SH-SY5Y (cell line): ENCODE measurements at regions not wholly inside any gene's neighbourhood (a gene's known extent, or its start where the extent isn't known, plus 50 kb on each side); places are given as distances from the start of the nearest gene placed in this dataset.

Source experiments
- GATA2 ChIP-seq: IDR thresholded peaks from 2 replicates; pipeline ENCODE4 v1.6.1; 2011; ENCODE audit warnings: mild to moderate bottlenecking, low read depth, low read length
- GATA3 ChIP-seq: IDR thresholded peaks from 2 replicates; pipeline ENCODE4 v1.6.1; 2011; ENCODE audit warnings: low read depth, mild to moderate bottlenecking, low read length, moderate library complexity

DNA sequence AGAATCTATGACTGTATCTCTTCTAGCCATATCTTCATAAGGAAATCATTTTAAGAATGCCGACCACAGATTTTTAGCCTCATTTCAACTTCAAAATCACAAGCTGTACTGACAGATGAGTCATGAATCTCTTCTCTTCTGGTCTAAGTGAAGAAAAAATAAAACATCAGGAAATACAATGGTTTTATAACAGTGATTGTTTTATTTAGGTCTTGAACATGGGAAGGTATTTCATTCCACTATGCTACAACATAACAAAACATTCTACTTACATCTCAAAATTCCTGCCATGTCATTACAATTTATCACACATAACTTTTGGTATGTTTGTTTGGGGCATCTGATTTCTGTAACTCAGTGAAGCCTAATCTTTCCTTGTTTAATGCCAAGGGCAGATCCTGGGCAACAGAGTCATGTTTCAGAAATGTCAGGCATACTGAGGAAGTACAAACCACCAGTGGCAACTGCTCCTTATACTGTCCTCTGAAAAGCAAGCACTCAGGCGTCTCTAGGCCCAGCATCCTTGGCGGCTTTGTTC is 325.0 kb downstream of the PDHA2 start:
- no peak for TF ChIP-seq GATA2
- TF ChIP-seq GATA3, result no peak

DNA sequence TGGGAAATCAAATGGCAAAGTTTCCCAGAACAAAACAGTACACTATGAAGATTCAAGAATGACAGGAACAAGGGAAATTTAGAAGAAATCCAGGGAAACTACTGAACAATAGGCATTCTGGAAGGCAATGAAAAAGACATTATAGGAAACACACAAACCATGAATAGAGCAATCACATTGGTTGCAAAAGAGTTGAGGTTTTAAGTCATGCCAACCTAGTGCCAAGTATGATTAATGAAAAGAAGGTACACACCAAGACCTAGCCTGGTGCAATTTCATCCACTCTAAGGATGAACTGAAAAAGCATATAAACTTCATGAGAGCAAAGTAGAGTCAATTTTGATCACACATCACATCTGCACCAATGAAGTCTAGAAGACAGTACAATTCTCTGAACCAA is 326.9 kb downstream of the PDHA2 start:
- TF ChIP-seq GATA3 (no peak), GATA2 (no peak)

DNA sequence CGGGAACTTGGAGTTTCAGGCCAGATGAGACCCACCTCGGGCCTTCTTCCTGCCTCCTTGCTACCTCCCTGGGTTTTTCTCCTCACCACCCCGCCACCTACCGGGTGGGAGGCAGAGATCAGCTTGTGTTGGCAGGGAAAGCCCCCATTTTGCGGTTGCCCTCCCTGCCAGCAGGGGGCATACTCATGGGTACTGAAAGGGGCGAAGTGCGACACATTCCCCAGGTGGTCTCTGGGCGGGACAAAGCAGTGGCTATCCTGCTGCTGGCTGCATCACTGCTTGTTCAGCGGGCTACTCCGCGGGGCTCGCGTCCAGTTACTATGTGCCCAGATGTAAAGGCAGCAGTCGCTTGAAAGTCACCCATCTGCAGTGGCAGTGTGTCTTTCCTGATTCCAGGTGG is 330.3 kb downstream of the PDHA2 start:
- no peak for TF ChIP-seq GATA2
- no peak for TF ChIP-seq GATA3

DNA sequence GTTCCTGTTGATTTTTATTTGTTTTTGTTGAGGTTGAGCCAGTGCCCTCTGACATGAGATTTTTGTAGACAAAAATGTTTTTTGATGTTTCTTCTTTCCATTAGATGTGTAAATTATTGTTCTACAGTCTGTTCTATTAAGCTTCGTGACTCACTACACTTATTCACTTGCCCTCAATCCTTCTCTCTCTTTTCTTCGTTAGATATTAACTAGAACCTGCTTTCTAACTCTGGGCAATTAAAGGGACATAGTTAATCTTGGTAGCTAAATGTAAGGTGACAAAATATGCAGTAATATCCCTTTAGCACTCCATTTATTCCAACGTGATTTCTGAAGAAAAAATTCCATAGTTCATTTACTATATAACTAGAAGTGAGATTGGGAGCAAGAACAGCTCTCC is 333.9 kb downstream of the PDHA2 start:
- TF ChIP-seq GATA2, result no peak
- no peak for TF ChIP-seq GATA3

DNA sequence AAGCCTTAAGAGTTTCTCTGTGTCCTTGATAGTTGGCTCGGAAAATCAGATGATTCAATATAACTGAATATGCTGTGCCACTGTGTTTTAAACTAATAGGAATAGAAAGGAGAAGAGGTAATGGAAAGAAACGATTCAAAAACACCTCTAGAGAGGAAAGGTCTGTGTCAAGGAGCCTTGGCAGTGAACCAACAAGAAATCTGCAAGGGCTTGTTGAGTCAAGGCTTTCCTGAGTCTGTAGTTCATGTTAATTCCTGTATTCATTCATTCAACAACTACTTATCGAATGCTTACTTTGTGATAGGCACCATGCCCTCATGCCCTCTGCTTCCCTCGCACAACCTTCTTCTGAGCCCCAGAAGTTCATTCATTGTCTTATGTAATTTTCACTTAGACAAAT is 336.0 kb downstream of the PDHA2 start:
- TF ChIP-seq GATA2, result no peak
- no peak for TF ChIP-seq GATA3

DNA sequence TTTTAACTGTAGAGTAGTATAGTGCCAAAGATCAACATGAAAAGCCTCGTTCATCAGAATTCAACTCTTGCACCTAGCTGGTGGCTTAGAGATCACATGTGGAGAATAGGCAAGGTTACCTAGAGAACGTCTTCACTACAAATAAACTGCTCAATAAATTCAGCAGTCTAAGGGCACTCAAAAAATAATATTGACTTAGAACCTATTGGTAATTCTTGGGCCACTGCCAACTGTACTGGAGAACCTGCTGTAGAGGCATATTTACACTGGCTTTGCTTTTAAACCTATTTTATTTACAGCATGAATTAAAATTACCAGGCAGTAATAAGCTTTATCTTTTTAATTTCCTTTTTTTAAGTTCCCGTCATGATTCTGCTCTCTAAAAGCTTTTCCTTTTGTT is 343.7 kb downstream of the PDHA2 start:
- no peak for TF ChIP-seq GATA2
- no peak for TF ChIP-seq GATA3

DNA sequence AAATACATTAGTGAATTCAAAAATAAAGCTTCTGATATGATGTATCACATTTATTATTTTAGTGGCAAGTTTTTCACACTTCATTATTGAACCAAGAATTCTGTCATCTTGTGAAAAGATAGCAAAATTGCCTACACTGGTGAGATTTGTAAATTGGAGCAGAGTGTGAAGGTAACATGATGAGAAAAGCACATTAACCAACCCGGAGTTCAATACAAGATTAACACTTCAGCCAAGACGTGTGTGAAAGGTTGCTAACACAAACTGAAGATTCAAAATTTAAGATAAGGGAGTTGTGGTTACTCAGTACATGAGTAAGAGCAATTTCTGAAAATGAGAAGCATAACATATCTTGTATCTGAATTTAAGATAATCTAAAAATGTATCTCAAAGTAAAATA is 346.7 kb downstream of the PDHA2 start:
- TF ChIP-seq GATA2 (no peak), GATA3 (no peak)

DNA sequence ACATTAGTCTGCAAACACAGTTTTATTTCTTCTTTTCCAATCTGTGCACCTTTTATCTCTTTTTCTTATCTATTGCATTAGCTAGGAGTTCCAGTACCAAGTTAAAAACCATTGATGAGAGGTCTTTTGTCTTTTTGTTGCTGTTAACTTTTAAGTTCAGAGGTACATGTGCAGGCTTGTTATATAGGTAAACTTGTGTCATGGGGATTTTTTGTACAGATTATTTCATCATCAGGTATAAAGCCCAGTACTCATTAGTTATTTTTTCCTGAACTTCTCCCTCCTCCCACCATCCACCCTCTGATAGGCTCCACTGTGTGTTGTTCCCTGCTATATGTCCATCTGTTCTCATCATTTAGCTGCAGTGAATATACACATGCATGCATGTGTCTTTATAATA is 349.9 kb downstream of the PDHA2 start:
- no peak for TF ChIP-seq GATA3
- TF ChIP-seq GATA2, result no peak

DNA sequence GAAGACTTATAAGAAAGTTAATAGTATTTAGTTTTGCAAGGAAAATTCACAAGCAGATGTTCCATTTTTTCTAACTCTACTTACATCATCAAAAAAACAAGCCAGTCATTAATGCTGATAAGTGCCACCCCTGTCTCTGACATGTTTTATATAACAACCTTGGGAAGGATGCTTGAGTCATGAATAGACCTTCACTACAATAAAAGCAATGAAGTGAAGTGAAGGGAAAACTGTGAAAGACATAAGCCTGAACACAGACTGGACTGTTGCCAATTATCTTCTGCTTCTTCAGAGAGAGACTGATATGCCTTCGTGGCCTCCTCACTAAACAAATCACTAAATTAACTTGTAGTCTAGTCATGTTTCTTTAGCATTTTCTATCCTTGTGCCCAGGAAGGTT is 353.2 kb downstream of the PDHA2 start:
- no peak for TF ChIP-seq GATA2
- no peak for TF ChIP-seq GATA3

DNA sequence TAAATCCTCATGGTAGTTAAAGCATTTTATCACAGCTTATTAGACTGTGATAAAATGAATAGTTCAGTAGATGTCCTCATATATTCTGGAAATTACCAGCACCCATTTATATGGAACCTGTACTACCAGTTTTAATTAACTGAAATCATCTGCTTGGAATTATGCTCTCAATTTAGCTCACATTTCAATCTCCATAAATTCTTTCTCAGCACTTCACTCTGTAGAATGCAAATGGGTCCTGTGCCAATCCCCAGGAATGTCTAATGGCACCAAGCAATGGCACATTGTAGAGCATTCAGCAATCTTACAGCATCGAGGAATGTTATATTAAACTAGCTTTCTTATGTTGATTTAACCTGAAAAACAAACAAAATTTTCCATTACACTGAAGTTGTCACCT is 355.1 kb downstream of the PDHA2 start:
- TF ChIP-seq GATA3 (no peak), GATA2 (no peak)

DNA sequence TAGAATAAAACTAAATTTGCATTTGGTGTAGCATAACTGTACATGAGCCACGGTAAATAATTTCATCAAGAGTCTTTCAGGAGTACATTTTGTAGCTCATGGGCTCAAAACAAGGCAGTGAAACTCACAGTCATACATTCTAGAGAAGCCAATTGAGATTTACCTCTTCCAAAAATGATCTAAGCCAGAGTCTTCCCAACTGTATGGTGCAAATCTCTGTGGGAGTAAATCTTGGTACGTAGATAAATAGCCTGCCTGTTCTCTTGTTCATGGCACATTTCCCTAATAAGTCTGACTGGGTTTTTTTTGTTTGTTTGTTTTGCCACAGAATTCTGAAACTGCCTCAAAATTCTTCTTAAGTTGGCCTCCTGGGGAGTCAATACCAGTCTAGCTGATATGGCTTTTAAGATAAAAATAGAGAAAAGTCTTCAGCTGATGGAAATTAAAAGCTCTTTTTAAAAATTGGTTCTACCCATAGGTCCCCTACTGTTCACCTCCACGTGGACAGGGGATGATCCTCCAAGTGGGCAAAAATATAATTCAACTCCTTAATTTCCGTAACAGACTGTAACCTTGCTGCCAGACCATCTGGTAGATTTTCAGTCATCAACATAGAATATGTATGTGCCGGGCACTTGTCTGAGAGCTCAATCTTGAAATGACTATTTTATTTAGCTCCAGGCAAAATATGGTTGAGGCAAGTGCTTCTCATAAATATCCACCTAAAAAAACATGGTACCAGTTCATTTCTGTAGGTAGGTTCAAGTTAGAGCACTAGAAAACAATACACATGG is 365.4 kb downstream of the PDHA2 start:
- TF ChIP-seq GATA2, result no peak
- no peak for TF ChIP-seq GATA3

DNA sequence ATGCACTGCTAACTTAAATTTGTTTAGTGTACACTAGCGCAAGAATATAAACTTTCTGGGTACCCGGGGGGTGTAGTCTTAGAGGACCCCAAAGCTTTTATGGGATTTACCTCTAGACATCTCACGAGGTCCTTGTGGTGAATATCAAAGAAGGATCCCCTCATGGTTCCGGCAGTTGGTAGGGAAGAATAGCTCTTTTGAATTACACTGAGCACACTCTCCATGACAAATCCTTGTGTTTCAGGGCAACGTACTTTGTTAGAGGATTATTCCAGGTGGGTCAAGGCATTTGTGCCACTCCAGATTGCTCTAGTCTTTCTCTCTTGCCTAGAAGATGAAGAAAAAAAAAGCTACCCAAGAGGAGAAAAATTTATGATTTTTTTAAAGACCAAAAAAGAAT is 387.6 kb downstream of the PDHA2 start:
- no peak for TF ChIP-seq GATA3
- TF ChIP-seq GATA2, result no peak

DNA sequence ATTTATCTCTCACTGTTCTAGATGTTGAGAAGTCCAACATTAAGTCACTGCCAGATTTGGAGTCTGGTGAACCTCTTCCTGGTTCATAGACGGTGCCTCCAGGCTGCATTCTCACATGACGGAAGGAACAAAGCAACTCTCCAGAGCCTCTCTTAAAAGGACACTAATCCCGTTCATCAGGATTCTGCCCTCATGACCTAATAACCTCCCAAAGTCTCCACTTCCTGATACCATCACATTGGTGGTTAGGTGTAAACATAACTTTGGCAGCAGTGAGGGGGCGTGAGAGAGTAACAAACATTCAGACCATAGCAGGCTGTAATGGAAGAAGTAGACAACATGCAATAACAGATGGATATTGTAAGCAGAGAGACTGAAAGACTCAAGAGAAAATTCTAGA is 388.6 kb downstream of the PDHA2 start:
- no peak for TF ChIP-seq GATA2
- no peak for TF ChIP-seq GATA3

DNA sequence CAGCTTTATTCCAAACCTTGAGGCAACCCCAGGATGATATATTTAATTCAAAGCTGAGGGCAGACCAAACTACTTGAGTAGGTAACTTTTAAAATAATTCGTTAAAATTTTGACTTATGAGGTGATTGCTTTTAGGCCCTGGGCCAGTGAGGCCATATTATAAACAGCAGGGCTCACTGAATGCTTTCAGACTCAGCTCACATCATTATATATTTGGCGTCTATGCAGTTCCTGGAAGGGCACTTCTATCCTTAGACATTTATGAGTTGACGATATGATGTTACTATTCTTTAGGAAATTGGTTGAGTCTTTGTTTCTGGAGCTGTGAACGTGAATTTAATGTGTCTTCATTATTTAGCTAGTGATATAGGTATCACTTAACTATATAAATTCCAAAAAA is 400.1 kb downstream of the PDHA2 start:
- no peak for TF ChIP-seq GATA2
- TF ChIP-seq GATA3, result no peak

DNA sequence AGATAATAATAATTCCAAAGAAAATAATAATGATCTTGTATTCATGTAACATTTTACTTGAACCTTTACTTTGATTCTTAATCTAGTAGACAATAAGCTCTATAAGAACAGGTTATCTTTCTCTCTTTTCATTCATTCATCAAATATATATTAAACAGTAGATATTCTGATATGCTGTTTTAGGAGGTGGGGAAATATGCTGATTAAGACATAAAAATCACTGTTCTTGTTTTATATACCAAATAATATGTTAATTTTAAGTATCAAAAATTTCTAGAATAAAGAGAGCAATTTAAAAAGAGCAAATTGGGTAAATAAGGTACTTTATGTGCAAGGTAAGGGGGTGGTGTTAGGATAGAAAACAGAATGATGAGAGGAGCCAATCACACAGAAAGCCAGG is 401.9 kb downstream of the PDHA2 start:
- TF ChIP-seq GATA2 (no peak), GATA3 (no peak)

DNA sequence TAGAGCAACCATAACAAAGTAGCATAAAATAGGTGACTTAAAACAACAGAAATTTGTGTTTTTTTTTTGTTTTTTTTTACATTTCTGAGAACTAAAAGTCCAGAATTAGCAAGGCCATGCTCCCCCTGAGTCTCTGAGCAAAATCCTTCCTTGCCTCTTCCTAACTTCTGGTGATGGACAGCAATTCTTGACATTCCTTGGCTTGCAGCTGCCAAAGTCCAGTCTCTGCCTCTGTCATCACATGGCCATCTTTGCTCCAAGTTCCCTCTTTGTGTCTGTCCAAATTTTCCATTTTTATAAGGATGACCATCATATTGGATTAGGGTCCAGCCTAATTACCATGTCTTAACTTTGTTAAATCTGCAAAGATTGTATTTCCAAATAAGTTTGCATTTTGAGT is 407.2 kb downstream of the PDHA2 start:
- no peak for TF ChIP-seq GATA2
- TF ChIP-seq GATA3, result no peak

DNA sequence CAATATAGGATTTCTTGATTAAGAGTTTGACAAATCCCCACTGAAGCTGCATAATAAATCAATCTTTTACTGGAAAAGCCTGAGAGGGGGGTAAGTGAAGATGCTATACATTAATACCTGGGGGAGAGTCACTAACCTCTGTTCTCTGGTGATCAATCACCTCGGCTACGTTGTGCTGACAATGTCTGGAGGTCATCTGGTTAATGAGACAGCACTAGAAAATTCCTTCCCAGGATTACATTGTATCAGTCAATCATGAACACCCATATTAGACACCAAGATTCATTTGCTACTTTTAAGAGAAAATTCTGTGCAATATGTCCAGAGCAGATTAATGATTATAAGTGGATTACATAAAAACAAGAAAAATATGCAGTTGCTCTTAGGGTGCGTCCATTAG is 408.3 kb downstream of the PDHA2 start:
- TF ChIP-seq GATA2, result no peak
- no peak for TF ChIP-seq GATA3
